CD4-positive, alpha-beta T cell treated with Interleukin-4 for 4 hours (primary cell): ENCODE measurements at regions not wholly inside any gene's neighbourhood (a gene's known extent, or its start where the extent isn't known, plus 50 kb on each side); places are given as distances from the start of the nearest gene placed in this dataset.

Source experiments
- DNase-seq: peaks from one replicate; pipeline ENCODE4 v3.0.0-alpha.2; 2020

DNA sequence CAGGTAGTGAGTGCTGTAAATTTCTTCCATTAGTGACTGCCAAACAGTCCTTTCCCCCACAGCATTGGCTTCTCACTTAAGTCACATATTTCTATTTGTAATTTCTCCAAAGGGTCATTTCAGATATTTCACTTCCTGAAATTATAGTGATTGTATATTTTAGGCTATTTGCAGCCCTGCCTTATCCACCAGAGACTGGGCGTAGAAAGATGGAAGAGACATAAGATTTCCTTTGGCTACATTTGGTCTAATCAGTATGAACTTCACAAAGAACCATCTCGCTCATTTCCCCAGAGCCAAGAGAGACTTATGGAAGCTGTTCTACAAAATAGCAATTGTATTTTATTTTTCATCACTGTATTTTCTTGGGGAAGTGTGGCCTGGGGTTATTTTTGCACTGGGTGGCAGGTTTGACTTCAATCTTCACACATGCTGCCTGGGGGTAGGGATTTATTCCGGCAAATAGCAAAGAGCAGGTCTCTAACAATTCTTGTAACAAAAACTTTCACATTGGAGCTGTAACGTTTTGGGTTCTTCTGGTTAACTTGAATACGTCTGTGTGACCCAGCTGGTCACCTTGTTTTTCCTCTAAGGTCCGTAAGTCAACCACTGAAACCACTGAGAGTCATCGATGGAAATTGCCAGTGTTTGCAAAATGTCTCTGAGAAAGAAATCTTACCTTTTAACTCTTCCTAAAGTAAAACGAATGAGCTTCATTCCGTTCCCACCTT lies 170.6 kb upstream of the SERPINE2 start:
- no peak for DNase-seq

DNA sequence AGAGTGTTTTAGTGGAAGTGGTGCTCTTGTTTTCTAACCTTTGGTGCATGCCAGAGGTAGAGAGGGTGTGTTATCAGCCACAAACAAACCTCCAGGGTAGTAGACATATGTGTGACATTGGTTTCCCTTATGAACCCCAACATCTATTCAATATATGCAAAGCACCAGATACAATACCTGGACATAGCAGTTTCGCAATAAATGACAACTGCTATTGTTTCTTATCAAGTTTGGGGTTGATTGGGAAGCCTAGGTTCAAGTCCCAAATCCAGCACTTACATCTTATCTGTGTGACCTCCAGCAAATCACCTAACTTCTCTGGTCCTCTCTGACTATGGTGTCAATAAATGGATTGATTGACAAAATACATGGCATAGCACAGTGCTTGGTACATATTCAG lies 169.4 kb upstream of the SERPINE2 start:
- no peak for DNase-seq

DNA sequence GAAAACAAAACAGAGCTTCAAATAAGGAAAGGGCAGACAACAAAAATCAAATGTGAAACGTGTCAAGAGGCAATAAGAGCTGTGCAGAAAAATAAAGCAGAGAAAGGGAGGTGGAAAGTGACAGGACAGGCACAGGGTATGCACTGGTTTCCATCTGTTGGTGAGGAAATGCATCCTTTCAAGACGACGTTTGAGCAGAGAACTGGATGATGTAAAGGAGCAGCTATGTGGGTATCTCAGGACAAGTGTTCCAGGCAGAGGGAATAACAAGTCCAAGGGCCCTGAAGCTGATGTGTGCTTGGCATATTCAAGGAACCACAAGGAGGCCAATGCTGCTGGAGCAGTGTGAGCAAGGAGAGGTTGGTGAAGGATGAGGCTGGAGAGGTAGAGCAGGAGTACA lies 168.9 kb upstream of the SERPINE2 start:
- no peak for DNase-seq

DNA sequence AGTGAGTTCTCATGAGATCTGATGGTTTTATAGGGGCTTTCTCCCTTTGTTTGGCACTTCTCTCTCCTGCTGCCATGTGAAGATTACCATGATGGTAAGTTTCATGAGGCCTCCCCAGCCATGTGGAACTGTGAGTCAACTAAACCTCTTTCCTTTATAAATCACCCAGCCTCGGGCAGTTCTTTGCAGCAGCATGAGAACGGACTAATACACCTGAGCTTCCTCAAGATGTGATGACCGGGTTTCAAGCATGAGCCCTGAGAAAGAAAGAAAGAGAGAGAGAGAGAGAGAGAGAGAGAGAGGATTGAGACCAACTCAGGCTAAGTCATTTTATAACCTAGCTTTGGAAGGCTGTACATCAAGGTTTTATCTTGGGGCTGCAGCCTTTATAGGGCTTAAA lies 167.7 kb upstream of the SERPINE2 start:
- no peak for DNase-seq

DNA sequence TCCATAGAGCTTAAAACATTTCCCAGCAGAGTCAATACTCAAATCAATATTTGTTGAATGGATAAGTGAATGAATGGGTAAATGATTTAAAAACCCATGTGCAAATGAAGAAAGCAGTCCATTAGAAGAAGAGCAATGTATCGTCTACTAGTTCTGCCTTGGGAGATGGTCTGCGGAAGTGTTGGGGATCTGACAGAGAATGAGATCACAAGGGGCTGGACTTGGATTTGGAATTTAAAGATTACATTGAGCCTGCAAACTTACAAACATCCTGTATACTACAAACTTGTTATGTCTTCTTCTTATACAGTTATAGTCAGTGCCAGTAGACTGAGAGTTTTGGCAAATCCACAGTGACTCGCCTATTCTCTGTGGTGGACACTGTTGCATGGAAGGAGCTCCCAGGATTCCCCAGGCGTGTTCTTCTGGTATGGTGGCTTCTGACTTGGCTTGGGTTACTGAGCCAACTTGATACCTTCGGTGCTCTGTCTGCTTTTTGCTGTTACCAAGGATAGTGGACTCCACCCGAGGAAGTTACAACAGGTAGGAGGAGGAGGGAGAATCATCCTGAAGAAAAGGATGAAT lies 163.3 kb upstream of the SERPINE2 start:
- no peak for DNase-seq

DNA sequence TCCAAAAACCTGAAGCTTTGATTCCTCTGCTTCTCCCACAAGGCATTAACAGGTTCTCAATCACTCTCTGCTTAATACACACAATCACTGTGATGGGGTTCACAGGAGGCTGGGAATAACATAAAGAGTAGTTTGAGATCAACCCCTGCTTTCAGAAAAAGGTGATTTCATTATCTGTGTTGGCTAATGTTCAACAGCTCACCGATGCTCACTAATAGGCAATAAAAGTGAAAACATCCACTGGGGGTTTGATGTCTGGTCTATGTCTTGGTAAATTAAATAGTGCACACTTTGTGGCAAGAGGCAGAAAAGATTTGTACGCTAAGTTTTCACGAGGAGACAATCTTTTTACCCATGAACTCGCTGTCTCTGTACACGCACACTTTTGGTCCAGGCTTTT lies 159.3 kb upstream of the SERPINE2 start:
- no peak for DNase-seq

DNA sequence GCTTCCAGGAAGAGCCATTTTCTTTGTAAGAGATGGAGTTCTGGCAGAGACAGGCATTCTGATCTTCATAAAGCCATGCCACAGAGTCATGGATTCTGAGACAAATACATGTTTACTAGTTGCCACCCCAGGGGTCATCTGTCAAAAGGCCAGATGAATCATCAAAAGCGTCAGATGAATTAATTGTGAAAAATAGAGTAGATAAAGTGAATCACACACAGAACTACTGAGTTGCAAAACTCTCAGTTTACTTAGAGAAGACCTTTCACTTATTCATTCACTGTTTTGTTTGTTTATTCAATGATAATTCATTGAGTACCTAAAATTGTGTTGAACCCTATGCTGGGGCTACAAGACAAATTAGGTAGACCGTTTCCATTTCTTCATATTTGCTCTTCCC lies 157.7 kb upstream of the SERPINE2 start:
- no peak for DNase-seq

DNA sequence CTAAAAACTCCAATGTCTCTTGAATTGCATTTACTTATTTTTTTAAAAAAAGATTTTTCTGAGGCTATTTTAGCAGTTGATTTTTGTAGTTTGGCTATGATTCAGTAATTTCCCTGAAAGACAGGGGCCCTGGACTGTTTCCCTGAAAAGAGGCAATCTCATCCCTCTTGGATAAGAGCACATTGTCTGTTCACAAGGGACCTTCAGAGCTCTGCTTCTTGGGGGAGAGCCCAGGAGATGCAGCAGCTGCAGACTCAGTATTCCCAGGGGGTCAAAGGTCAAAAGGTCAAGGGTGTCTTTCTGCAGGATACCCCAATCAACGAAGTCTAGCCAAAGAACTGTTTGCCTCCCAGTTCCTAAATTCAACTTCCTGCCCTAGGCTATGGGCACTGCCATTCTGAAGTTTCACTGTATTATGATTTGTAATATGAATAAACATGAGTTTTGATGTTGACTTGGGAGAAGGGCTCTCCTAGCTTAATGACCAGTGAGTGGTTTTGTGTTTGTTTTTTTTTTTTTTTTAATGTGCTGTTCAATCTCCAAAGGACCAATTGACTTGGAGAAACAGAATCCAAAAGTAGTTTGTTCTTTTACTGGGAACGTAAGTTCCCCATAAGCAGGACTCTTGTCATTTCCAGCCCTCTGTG lies 157.0 kb upstream of the SERPINE2 start:
- DNase-seq, result no peak

DNA sequence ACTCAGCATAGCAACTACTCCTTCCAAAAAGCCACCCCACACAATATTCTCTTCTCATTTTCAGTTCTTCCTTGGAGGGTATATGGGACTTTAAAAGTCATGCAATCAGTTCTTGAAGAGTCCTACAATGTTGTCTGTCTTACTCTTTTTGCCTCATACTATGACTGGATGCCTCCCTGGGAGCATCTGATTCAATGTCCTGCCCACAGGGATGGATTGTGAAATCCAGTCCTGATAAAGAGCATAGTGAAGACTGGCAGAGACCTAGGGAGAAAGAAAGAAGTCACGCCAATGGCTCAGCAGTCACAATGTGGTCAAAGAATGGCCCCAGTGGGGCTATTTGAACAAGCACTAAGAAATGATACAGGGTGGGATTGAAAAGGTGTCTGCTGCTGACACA lies 155.1 kb upstream of the SERPINE2 start:
- DNase-seq, result no peak

DNA sequence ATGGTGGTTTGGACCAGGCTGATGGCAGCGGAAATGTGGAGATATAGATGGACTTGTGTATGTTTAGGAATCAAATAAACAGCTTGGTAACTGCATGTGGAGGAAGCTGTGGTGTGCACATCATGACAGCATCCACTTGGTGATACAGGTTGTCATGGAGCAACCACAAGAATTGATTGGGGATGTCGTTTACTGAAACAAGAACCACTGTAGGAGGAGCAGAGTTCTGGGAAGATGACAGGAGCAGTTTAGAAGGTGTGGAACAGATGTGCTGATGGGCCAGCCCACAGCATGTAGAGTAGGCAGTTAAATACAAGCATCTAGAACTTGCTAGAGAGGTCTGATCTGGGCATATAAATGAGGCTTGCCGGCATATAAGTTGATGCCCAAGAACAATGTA lies 152.4 kb upstream of the SERPINE2 start:
- DNase-seq, result no peak

DNA sequence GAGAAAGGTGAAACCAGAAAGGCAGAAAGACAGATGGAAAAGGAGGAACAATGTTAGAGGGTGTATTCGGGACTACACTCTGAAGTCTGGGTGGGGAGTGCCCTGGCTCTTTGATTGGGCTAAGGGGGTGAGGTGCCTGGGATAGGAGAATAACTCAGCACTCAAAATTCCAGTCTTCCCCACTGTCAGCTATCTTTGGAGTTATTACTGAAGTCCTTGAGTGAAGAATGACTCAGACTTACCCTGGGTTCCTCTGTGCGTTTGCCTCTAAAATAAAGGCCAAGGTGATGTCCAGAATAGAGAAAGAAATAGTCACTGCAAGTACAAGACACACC lies 151.8 kb upstream of the SERPINE2 start:
- no peak for DNase-seq

DNA sequence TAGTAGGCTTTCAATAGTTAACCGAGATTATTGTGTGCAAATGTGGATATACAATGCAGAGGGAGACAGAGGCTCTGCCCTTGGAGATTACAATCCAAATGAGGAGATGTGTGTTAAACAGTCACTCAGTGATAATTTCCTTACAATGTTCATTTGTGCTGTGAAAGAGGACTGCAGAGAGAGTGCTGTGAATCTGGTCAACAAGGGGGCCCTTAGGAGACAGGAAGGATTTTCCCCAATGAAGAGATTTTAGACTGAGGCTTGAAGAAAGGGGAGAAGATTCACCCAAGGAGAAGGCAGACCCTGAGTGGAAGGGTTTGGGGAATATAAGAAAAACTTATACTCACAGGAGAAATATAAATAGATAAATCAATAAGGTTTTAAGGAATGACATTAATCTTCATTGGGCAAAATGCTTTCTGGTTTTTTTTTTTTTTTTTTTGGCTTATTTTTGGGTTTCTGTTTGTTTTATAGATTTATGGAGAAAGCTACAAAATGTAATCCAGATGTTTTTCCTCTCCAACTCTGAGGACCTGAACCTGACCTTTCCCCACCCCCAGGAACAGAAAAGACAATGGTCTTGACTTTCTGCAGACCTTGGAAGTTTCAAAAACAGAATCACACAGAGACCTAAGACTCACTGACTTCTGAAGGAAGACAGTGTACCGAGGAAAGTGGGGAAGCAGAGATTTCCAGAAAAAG lies 151.3 kb upstream of the SERPINE2 start:
- no peak for DNase-seq

DNA sequence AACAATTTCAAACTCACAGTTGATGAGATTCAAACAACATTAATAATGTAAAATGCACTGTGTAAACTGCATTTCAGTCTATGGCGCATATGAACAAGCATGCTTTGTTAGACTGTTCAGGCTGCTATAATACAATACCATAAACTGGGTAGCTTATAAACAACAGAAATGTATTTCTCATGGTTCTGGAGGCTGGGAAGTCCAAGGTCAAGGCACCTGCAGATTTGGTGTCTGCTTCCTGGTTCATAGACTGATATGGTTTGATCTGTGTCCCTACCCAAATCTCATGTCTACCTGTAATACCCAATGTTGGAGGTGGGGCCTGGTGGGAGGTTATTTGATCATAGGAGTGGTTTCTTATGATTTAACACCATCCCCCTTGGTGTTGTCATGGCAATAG lies 148.1 kb upstream of the SERPINE2 start:
- DNase-seq, result no peak

DNA sequence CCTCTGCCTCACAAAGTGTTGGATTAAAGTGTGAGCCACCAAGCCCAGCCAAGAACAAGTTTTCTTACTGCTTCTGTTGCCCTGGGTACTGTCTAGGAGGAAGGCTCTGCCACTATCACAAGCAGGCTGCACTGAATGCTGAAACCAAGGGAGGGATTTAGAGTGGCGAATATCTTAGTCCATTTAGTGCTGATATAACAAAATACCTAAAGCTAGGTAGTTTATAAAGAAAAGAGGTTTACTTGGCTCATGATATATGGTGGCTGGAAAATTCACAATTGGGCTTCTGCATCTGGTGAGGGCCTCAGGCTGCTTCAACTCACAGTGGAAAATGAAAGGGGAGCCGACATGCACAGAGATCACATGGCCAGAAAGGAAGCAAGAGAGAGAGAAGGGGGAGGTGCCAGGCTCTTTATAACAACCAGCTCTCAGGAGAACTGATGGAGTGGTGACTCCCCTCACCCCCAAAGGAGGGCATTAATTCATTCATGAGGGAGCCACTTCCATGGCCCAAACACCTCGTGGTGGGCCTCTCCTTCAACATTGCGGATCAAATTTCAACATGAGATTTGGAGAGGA lies 146.0 kb upstream of the SERPINE2 start:
- DNase-seq, result no peak

DNA sequence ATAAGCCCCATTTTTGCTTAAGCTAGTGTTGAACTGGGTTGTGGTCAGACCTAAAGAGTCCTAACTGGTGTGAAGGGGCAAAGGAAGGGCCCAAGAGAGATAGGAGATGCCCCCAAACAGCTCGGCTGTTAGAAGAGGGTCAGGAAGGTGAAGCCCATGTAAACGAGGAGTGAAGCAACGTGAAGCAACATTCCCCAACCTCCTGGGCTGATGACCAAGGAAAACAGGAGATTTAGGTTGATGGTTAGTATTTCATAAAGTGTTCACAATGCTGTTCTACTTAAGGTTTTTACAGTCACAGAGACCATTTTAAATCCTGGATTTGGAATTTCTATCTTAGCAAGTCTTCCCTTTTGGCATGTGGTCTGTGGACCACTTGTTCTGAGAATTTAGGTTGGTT lies 144.0 kb upstream of the SERPINE2 start:
- no peak for DNase-seq

DNA sequence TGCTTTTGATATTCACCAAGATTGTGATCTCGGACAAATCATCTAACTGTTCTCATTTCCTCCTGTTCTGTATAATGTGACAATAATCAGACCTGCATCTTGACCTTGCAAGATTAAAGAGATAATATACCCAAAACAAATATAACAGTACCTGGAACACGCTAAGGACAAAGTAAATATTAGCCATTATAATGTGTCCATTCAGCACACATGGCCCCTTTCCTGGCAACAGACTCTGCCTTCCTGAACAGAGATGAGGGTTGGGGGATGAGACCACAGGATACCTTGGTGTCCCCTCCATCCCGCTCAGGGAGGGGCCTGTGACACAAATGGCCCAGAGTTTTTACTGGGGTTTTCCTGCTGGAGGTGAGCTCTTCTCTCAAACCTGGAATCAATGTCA lies 143.4 kb upstream of the SERPINE2 start:
- no peak for DNase-seq

DNA sequence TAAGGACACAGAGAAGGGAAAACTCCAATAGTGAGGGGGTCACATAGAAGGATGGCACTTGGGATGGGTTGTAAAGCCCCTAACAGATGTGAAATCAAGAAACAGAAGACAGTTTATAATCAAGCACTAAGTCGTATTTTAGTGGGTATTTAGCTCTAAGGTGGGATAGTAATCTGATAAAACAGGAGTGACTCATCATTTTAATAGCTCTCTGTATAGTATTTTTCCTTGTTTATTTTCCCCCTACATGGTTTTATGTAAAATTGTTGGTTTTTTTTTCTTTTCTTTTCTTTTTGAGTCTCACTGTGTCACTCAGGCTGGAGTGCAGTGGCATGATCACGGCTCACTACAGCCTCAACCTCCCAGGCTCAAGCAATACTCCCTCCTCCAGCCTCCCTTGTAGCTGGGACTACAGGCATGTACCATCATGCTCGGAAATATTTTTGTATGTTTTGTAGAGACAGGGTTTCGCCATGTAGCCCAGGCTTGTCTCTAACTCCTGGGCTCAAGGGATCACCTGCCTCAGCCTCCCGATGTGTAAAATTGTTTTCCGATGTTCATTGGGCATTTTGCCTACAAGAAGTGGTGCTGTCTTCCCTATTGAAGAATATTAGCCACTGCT lies 142.6 kb upstream of the SERPINE2 start:
- DNase-seq, result no peak

DNA sequence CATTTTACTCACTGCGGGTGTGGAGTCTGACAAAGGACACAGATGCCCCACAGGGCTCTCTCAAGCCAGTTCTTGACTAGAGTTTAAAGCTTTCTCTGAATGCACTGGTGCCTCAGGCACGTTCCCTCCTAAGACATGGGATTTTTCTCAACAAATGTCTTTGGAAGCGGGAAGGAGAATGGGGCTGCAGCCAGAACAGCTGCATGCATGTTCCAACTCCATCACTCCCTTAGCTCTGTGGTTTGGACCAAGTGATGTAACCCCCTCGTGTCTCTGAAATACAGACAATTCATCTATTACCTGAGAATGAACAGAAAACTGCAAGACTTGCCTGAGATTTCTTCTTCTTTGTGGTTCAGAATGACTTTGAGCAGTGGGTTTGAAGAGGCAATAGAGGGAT lies 141.7 kb upstream of the SERPINE2 start:
- DNase-seq, result no peak

DNA sequence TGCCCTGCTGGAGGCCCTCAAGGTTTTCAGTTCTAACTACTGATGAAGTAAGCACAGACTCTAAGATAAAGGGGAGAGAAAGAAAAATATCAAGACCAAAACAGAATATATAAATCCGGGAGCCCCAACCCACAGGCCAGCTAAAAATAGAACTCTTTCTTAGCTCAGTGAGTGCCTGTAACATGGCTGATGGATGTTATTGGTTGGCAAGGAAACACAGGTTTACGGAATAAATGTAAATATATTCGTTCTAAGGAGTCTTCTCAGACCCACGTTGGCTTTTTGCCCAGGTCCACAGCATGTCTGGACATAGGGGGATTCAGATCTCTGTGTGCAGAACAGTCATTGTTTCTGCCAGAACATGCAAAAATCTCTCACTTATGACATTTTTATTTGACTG lies 139.0 kb upstream of the SERPINE2 start:
- no peak for DNase-seq

DNA sequence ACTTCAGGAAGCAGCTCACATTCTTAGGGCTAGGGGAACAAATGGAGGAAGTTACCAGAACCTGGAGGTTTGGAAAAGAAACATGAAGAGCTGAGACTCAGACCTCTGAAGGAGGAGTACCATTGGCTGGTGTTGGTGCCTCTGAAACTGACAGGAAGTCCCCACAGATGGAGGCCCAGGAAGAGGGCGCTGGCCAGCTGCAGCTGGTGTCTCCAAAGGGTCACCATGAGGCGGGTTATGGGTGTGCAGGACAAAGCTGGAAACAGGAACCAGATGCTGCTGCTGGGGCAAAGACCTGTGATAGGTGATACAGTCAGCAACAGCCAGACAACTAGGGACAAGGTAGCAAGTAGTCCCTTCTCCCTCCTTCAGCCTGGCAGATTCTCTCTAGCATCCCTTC lies 136.5 kb upstream of the SERPINE2 start:
- DNase-seq, result no peak

DNA sequence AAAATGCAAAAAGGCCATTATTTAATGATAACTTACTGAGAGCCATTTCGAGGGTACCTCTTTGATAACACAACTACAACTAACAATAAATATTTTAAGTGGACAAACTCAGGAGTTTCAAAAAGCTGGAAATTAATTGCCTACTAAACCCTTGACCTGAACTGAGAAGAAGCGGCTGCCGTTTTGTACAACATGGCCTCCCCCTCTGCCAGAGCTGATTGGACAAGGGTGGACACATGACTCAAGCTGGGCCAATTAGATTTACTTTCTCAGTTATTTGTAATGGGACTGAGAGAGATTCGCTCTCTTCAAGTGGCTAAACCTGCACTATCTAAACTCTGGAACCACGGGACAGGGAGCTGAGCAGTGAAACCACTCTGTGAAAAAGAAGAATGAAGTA lies 135.9 kb upstream of the SERPINE2 start:
- DNase-seq, result no peak

DNA sequence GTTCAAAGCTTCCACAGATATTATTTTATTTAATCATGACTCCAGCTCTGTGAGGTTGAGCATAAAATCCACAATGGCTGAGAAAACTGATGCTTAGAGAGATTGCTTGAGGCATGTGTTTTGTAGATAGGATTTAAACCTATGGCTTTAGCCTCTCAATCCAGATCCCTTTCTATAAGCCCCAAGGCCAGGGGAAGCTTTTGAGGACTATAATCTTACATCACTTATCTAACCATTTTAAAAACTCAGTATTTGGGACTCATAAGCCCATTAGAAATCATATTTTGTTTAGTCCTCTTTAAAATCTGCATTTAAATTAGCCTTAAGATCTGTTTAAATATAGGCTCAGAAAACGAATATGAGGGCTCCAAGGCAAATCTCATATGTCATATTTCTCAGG lies 135.4 kb upstream of the SERPINE2 start:
- DNase-seq, result no peak

DNA sequence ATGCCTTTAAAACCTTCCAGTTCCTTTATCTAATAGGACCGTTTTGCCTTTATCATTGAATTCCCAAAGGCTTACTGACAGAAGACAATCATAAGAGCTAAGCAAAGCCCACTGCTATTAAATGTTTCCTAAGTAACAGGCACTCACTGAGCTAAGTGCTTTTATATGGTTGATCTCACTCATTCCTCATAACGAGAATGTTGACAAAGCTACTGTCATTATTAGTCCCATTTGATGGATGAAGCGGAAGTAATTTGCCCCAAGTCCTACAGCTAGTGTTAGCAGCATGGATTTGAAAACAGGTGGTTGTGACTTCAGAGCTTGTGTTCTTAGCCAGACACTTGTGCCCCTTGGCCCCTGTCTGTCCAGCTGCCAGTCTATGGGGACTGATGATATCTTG lies 134.8 kb upstream of the SERPINE2 start:
- no peak for DNase-seq
